ENCODE measurements at regions not wholly inside any gene's neighbourhood (a gene's known extent, or its start where the extent isn't known, plus 50 kb on each side); places are given as distances from the start of the nearest gene placed in this dataset.

DNA sequence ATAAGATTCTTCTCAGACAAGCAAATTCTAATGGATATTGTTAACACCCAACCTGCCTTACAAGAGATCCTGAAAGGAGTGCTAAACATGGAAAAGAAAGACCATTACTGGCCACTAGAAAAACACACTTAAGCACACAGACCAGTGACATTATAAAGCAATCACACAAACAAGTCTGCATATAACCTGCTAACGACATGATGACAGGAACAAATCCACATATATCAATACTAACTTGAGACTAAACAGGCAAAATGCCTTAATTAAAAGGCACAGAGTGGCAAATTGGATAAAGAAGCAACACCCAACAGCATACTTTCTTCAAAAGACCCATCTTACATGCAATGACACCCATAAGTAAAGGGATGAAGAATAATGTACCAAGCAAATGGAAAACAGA, 100.5 kb upstream of the PCDH18 start:
- Mint-ChIP-seq H3K27me3 (no peaks in the 10 kb centered on the region), H3K27ac (no peak overlapping the region), H3K4me1 (ENCODE audit: low read depth) (no peaks in the 10 kb centered on the region), H3K36me3 (ENCODE audit: low read depth) (no peaks in the 10 kb centered on the region), H3K9me3 (no peaks in the 10 kb centered on the region), H3K4me3 (no peak overlapping the region)
- no peak for DNase-seq
- intact Hi-C loops (cut with micrococcal nuclease): no loop called here
- TF ChIP-seq, protein P1, sequence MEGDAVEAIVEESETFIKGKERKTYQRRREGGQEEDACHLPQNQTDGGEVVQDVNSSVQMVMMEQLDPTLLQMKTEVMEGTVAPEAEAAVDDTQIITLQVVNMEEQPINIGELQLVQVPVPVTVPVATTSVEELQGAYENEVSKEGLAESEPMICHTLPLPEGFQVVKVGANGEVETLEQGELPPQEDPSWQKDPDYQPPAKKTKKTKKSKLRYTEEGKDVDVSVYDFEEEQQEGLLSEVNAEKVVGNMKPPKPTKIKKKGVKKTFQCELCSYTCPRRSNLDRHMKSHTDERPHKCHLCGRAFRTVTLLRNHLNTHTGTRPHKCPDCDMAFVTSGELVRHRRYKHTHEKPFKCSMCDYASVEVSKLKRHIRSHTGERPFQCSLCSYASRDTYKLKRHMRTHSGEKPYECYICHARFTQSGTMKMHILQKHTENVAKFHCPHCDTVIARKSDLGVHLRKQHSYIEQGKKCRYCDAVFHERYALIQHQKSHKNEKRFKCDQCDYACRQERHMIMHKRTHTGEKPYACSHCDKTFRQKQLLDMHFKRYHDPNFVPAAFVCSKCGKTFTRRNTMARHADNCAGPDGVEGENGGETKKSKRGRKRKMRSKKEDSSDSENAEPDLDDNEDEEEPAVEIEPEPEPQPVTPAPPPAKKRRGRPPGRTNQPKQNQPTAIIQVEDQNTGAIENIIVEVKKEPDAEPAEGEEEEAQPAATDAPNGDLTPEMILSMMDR (IDR thresholded peaks at IDR 0.05): no peak
- no peak for ATAC-seq
- POLR2A ChIA-PET: no interaction called here
- CTCF ChIA-PET: no interaction called here

DNA sequence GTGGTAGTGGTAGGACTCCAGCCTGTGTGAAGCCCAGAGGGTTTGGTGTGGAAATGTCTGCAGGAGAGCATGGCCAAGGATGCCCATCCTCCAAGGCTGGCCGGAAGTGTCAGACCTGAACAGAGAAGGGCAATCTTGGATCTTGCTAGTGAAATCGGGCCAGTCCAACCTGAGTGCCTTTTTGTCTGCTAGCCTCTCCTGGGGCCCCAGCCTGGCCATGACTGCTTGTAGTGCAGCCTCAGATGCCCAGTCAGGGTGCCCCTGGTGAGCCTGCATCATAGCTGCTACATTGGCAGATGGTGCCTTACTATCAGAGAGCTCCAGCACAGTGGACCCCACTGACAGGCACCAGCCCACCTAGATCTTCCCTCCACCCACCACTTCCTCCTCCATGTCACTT, 99.3 kb upstream of the PCDH18 start:
- TF ChIP-seq, protein P1 (IDR thresholded peaks at IDR 0.05): no peak
- DNase-seq: no peak

DNA sequence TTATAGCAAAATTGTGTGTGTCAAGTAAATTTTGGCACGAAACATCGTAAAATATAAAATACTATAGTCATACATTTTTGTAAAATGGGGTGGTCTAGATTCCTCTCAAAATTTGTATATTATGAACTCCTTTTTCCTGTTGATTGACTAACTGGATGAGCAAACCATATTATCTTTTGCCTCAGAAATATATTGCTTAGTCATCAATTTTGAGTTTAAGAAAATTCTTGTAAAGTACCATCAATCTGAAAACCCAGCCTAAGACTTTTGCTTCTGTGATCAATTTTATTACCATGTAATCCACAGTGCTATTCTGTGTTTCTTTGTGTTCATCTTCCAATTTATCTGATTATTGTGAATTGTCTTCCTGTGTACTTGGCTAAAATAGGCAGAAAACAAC, 98.0 kb upstream of the PCDH18 start:
- Mint-ChIP-seq H3K36me3 (ENCODE audit: low read depth) (no peaks in the 10 kb centered on the region), H3K27me3 (no peaks in the 10 kb centered on the region), H3K4me3 (no peak overlapping the region), H3K9me3 (no peaks in the 10 kb centered on the region), H3K4me1 (ENCODE audit: low read depth) (no peaks in the 10 kb centered on the region), H3K27ac (no peak overlapping the region)
- DNase-seq (no peak), ATAC-seq (no peak)
- CTCF ChIA-PET: no interaction called here
- TF ChIP-seq, protein P1 (IDR thresholded peaks at IDR 0.05): no peak
- intact Hi-C loops (cut with micrococcal nuclease): no loop called here
- POLR2A ChIA-PET: no interaction called here

More for the DNA sequence above, 99.3 kb upstream of the PCDH18 start:
- no peak overlapping the region for H3K27ac Mint-ChIP-seq
- no peaks in the 10 kb centered on the region for H3K36me3 Mint-ChIP-seq (ENCODE audit: low read depth)
- no peaks in the 10 kb centered on the region for H3K9me3 Mint-ChIP-seq
- H3K4me1 Mint-ChIP-seq (ENCODE audit: low read depth): no peaks in the 10 kb centered on the region
- ChIA-PET POLR2A (no interaction called here), CTCF (no interaction called here)
- no peaks in the 10 kb centered on the region for H3K27me3 Mint-ChIP-seq
- ATAC-seq: no peak
- H3K4me3 Mint-ChIP-seq: no peak overlapping the region
- intact Hi-C loops (cut with micrococcal nuclease): no loop called here

DNA sequence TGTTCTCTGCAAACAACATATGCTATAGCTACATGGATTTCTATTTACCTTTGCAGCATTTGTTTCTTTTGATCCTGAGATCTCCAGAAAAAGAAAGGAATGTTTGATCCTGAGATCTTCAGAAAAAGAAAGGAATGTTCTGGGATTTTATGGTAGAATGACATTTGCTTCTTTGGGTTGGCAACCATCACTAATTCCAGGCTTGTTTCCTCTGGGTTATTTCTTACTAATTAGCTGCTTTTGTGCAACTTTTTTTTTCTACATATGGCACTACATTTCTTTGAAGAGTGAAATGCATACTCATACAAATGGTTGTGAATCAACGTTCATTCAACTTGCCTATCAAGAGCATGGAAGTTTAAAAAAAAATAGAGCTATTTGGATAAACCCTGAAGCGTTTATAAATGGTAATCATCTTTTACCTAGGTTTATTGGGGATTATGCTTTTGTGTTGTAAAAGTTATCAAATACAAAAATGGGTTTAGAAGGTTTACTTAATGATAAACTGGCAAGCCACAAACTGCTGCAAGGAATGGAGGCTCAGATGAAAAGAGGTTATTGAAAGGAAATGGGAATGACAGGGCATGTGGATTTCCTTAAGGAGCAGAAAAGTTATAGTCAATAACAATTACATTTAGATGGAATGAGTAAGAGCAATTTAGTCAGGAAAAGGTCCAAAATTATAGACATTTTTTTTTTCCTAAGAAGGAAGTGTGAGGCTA, 95.6 kb upstream of the PCDH18 start:
- Mint-ChIP-seq H3K4me3 (no peak overlapping the region), H3K27ac (no peak overlapping the region), H3K4me1 (ENCODE audit: low read depth) (no peaks in the 10 kb centered on the region), H3K9me3 (peaks cover 1% of the 10 kb centered on the region), H3K27me3 (no peaks in the 10 kb centered on the region), H3K36me3 (ENCODE audit: low read depth) (no peaks in the 10 kb centered on the region)
- intact Hi-C loops (cut with micrococcal nuclease): no loop called here
- no peak for DNase-seq
- ChIA-PET CTCF (no interaction called here), POLR2A (no interaction called here)
- TF ChIP-seq, protein P1 (IDR thresholded peaks at IDR 0.05): no peak
- no peak for ATAC-seq

DNA sequence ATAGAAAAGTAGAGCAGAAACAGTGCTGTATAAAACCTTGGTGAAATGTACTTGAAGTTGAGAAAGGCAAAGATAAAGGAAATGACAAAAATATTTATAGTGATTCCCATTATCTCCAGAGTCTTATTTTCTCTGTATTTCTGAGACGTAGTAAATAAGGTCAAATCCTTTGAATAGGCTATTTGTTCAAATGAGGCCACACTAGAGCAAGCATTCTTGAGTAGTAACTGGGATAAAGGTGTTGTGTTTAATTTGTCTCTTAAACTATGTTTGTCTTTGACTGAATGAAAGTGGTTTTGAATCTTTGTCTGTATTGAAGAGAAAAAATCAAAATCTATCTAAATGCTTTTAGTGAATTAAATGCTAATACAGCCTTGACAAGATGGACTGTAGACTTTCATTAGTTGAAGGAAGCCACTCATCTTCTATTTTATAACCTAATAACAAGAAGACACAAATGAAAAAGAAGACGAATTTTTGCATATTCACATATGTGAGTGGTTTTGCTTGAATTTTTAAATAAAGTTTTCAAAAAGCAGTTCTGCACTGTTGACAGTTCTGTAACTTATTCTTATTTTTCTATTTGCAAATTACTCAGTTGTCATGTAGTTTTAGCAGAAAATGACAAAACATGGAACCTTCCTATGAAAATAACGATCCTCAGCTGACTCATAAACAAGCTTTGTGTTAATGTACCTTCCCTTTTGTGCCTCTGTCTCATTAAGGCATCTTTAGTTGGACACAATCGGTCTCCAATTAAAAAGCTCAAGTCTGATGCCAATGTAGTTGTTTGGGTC, 94.8 kb upstream of the PCDH18 start:
- H3K36me3 Mint-ChIP-seq (ENCODE audit: low read depth): no peaks in the 10 kb centered on the region
- H3K4me1 Mint-ChIP-seq (ENCODE audit: low read depth): no peaks in the 10 kb centered on the region
- TF ChIP-seq, protein P1 (IDR thresholded peaks at IDR 0.05): no peak
- no peak overlapping the region for H3K4me3 Mint-ChIP-seq
- intact Hi-C loops (cut with micrococcal nuclease): no loop called here
- ATAC-seq: no peak
- H3K9me3 Mint-ChIP-seq: peaks cover 1% of the 10 kb centered on the region
- CTCF ChIA-PET: no interaction called here
- H3K27ac Mint-ChIP-seq: no peak overlapping the region
- DNase-seq: no peak
- H3K27me3 Mint-ChIP-seq: no peaks in the 10 kb centered on the region
- POLR2A ChIA-PET: no interaction called here

Data from activated CD8-positive, alpha-beta T cell treated with anti-CD3 and anti-CD28 coated beads for 36 hours (primary cell).